IMR-90 (cell line): ENCODE measurements at regions not wholly inside any gene's neighbourhood (a gene's known extent, or its start where the extent isn't known, plus 50 kb on each side); places are given as distances from the start of the nearest gene placed in this dataset.

Source experiments
- ATAC-seq: fragments of 200-7000 bp; cut with Tn5 transposase; 2 replicates; pipeline ENCODE4 v1.9.1; 2020; ENCODE audit warnings: low read depth, mild to moderate bottlenecking, moderate library complexity
- BruUV-seq: library from RNA; stranded (reverse); fragments of 400-500 nt; replicated peaks from 2 replicates; lab custom pipeline; 2021; lab: Mats Ljungman, UMichigan
- CTCF ChIA-PET: fragments of 300-600 bp; formaldehyde crosslinking; extraction: SDS; loops from one replicate; lab custom pipeline; 2021; ENCODE audit warnings: antibody characterized with exemption; lab: Yijun Ruan, JAX
- POLR2A ChIA-PET: fragments of 300-600 bp; sonication (Branson Sonifier 250); formaldehyde crosslinking; loops from one replicate; lab custom pipeline; 2022; ENCODE audit warnings: antibody characterized with exemption; ENCODE audit not compliant: unreplicated experiment; lab: Charles Lee
- DNase-seq: peaks from one replicate; pipeline ENCODE4 v3.0.0; 2013
- H2AFZ ChIP-seq: replicated peaks from 2 replicates; pipeline ENCODE3; 2013; ENCODE audit warnings: low read length, mild to moderate bottlenecking; ENCODE audit not compliant: poor library complexity
- H2AK5ac ChIP-seq: 2 replicates; pipeline ENCODE4 v1.6.1; 2013; ENCODE audit warnings: low read depth, low read length, inconsistent platforms
- H2AK9ac ChIP-seq: replicated peaks from 2 replicates; pipeline ENCODE3; 2013; ENCODE audit warnings: mild to moderate bottlenecking, low read depth, low read length, moderate library complexity; ENCODE audit not compliant: poor library complexity
- H2BK120ac ChIP-seq: 2 replicates; pipeline ENCODE4 v1.6.1; 2013; ENCODE audit warnings: low read depth, low read length, inconsistent platforms
- H2BK15ac ChIP-seq: 3 replicates; pipeline ENCODE4 v1.6.1; 2013; ENCODE audit warnings: low read depth, low read length, inconsistent platforms
- H2BK20ac ChIP-seq: 2 replicates; pipeline ENCODE4 v1.6.1; 2013; ENCODE audit warnings: low read depth, mild to moderate bottlenecking, inconsistent platforms, low read length, moderate library complexity
- H2BK5ac ChIP-seq: 2 replicates; pipeline ENCODE4 v1.6.1; 2013; ENCODE audit warnings: mild to moderate bottlenecking, low read depth, low read length, inconsistent platforms; ENCODE audit not compliant: poor library complexity, severe bottlenecking
- H3K14ac ChIP-seq: replicated peaks from 2 replicates; pipeline ENCODE4 v1.6.1; 2013; ENCODE audit warnings: low read depth, low read length, inconsistent platforms
- H3K18ac ChIP-seq: 2 replicates; pipeline ENCODE4 v1.6.1; 2013; ENCODE audit warnings: low read depth, low read length, control low read depth
- H3K23ac ChIP-seq: 2 replicates; pipeline ENCODE4 v1.6.1; 2013; ENCODE audit warnings: low read depth, low read length, inconsistent platforms
- H3K27ac ChIP-seq: 2 replicates; pipeline ENCODE4 v1.5.1; 2013; ENCODE audit warnings: mild to moderate bottlenecking, control low read depth, low read length; ENCODE audit not compliant: insufficient read depth
- H3K27me3 ChIP-seq: 2 replicates; pipeline ENCODE4 v1.6.1; 2013; ENCODE audit warnings: low read length; ENCODE audit not compliant: control insufficient read depth, insufficient read depth
- H3K36me3 ChIP-seq: 2 replicates; pipeline ENCODE4 v1.6.1; 2013; ENCODE audit warnings: low read length, mixed read lengths; ENCODE audit not compliant: control insufficient read depth, insufficient read depth
- H3K4ac ChIP-seq: 2 replicates; pipeline ENCODE4 v1.6.1; 2013; ENCODE audit warnings: low read depth, low read length, inconsistent platforms
- H3K4me1 ChIP-seq: 2 replicates; pipeline ENCODE4 v1.6.1; 2013; ENCODE audit warnings: low read length, mixed read lengths; ENCODE audit not compliant: control insufficient read depth, insufficient read depth
- H3K4me2 ChIP-seq: 2 replicates; pipeline ENCODE4 v1.6.1; 2013; ENCODE audit warnings: low read depth, mild to moderate bottlenecking, control low read depth, low read length, moderate library complexity
- H3K4me3 ChIP-seq: 2 replicates; pipeline ENCODE4 v1.5.1; 2013; ENCODE audit warnings: low read depth, mild to moderate bottlenecking, control low read depth, low read length, moderate library complexity; ENCODE audit not compliant: insufficient read depth
- H3K56ac ChIP-seq: 2 replicates; pipeline ENCODE4 v1.6.1; 2013; ENCODE audit warnings: low read length, inconsistent platforms; ENCODE audit not compliant: insufficient read depth; ENCODE audit errors: extremely low read depth
- H3K79me1 ChIP-seq, 2 experiments: 2 replicates each; pipeline ENCODE4 v1.6.1; 2013; ENCODE audit warnings: low read length in 2 of 2, inconsistent platforms in 1 of 2, low read depth in 1 of 2
- H3K9ac ChIP-seq: 2 replicates; pipeline ENCODE4 v1.6.1; 2013; ENCODE audit warnings: low read depth, low read length, control low read depth
- H3K9me1 ChIP-seq: 2 replicates; pipeline ENCODE4 v1.6.1; 2013; ENCODE audit warnings: low read length, inconsistent platforms; ENCODE audit not compliant: insufficient read depth
- H3K9me3 ChIP-seq: 2 replicates; pipeline ENCODE4 v1.6.1; 2013; ENCODE audit warnings: low read length; ENCODE audit not compliant: control insufficient read depth, insufficient read depth
- H4K20me1 ChIP-seq: 2 replicates; pipeline ENCODE4 v1.6.1; 2013; ENCODE audit warnings: low read length, inconsistent platforms; ENCODE audit not compliant: insufficient read depth
- H4K5ac ChIP-seq: 2 replicates; pipeline ENCODE4 v1.6.1; 2013; ENCODE audit warnings: mild to moderate bottlenecking, low read depth, low read length, control low read depth
- H4K8ac ChIP-seq, 2 experiments: 2 replicates each; pipeline ENCODE4 v1.6.1; 2013; ENCODE audit warnings: low read depth in 2 of 2, low read length in 2 of 2, control low read depth in 1 of 2, inconsistent platforms in 1 of 2
- H4K91ac ChIP-seq: 2 replicates; pipeline ENCODE4 v1.6.1; 2013; ENCODE audit warnings: low read depth, low read length, inconsistent platforms; ENCODE audit not compliant: insufficient read depth
- BHLHE40 ChIP-seq: fragments of 150-350 bp; IDR thresholded peaks from 2 replicates; pipeline ENCODE4 v1.6.1; 2016; ENCODE audit warnings: mild to moderate bottlenecking, low read depth, low read length
- CHD1 ChIP-seq: IDR thresholded peaks from 2 replicates; pipeline ENCODE4 v1.6.1; 2012; ENCODE audit warnings: low read depth, low read length, improper control_type of control experiment
- MXI1 ChIP-seq: IDR thresholded peaks from 2 replicates; pipeline ENCODE4 v1.6.1; 2012; ENCODE audit warnings: low read depth, mild to moderate bottlenecking, low read length, moderate library complexity, borderline replicate concordance
- NFE2L2 ChIP-seq: fragments of 150-350 bp; IDR thresholded peaks from 2 replicates; pipeline ENCODE4 v1.6.1; 2016; ENCODE audit warnings: low read depth, mild to moderate bottlenecking, low read length
- RAD21 ChIP-seq: IDR thresholded peaks from 2 replicates; pipeline ENCODE4 v1.6.1; 2012; ENCODE audit warnings: low read length, improper control_type of control experiment
- WGBS, 2 experiments: methylation state at CpG; one replicate each; pipeline versions ENCODE4 v1.1.5 to v1.1.7; 2013; ENCODE audit warnings: missing lambda C conversion rate in 2 of 2; ENCODE audit not compliant: insufficient read length in 1 of 2; ENCODE audit errors: extremely low coverage in 2 of 2; 5-methylcytosine and 5-hydroxymethylcytosine counted together
- dilution Hi-C: fragments of 300-500 bp; cut with HindIII; formaldehyde crosslinking; loops from one replicate; pipeline ENCODE4 v1.14.3; 2018; ENCODE audit warnings: low sequenced_read_pairs; ENCODE audit not compliant: unreplicated experiment
- in situ Hi-C: fragments of 300-500 bp; cut with MboI; formaldehyde crosslinking; loops from 3 replicates; pipeline ENCODE4 v1.14.3; 2019; ENCODE audit warnings: low sequenced_read_pairs, inconsistent platforms, mixed read lengths
- intact Hi-C: fragments of 100-400 bp; cut with micrococcal nuclease; formaldehyde crosslinking; loops from 2 replicates; pipeline ENCODE4 v1.10.0; 2022
- TF ChIP-seq, protein P1 (sequence below): conservative IDR thresholded peaks from 2 replicates; pipeline ENCODE4 v1.5.1; 2012; ENCODE audit warnings: mild to moderate bottlenecking, low read depth, low read length, improper control_type of control experiment

DNA sequence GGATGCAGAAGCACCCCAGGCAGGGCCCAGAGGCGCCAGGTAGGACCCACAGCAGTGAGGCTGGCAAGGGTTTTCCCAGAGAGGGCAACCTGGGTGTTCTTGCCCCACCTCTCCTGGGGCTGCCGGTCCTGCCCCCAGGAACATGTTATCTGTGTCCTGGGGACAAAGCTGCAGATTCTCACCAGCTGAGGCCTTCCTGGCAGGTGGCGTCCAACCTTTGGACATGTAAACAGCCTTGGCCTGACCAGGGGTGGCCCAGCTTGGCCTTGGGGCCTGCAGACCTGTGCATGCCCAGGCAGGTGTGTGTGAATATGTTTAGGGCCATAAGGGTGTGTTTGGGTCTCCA lies 101.8 kb upstream of the LARP1 start (continued):
- TF ChIP-seq, protein P1, sequence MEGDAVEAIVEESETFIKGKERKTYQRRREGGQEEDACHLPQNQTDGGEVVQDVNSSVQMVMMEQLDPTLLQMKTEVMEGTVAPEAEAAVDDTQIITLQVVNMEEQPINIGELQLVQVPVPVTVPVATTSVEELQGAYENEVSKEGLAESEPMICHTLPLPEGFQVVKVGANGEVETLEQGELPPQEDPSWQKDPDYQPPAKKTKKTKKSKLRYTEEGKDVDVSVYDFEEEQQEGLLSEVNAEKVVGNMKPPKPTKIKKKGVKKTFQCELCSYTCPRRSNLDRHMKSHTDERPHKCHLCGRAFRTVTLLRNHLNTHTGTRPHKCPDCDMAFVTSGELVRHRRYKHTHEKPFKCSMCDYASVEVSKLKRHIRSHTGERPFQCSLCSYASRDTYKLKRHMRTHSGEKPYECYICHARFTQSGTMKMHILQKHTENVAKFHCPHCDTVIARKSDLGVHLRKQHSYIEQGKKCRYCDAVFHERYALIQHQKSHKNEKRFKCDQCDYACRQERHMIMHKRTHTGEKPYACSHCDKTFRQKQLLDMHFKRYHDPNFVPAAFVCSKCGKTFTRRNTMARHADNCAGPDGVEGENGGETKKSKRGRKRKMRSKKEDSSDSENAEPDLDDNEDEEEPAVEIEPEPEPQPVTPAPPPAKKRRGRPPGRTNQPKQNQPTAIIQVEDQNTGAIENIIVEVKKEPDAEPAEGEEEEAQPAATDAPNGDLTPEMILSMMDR, result no peak
- TF ChIP-seq NFE2L2 (no peak), CHD1 (no peak), BHLHE40 (no peak)

DNA sequence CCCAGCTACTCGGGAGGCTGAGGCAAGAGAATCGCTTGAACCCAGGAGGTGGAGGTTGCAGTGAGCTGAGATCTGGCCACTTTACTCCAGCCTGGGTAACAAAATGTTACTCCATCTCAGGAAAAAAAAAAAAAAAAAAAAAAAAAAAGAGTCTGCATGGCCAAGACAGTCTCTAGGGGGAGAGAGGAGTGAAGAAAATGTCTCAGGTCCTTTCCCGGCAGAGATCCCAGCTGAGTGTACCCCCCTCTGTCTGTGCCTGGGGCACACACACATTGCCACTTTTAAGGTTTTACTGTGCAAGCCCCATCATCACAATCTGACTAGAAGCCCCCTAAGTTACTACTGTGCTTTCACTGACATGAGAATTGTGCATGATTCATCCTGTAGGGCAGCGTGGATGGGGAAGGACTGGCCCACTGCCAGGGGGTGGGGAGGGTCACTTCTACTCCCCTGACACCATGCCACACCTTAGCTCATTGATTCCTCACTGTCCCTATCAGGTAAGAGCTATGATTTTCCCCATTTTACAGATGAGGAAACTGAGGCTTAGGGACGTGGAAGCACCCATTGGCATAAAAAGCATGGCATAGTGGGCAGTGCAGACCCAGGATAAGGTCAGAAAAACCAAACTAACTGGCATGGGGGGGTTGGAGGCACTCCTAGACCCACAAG lies 102.3 kb upstream of the LARP1 start:
- H3K4me3 ChIP-seq, result no peak overlapping the region
- in situ Hi-C loops, result no loop called here
- no peaks in the 10 kb centered on the region for H4K20me1 ChIP-seq
- no peak for ATAC-seq
- no peak overlapping the region for H2BK15ac ChIP-seq
- H2AK9ac ChIP-seq, result no peak overlapping the region
- no peak overlapping the region for H3K23ac ChIP-seq
- no peak overlapping the region for H3K4ac ChIP-seq
- no peak for DNase-seq
- no peaks in the 10 kb centered on the region for H3K36me3 ChIP-seq
- H3K4me1 ChIP-seq, result peaks cover 4% of the 10 kb centered on the region; the same call in 1 of the 2 replicates
- no peak overlapping the region for H4K91ac ChIP-seq
- H3K14ac ChIP-seq, result no peak overlapping the region
- no peak overlapping the region for H3K56ac ChIP-seq
- dilution Hi-C loops, result no loop called here
- BruUV-seq, result no TSS peak
- no peak overlapping the region for H4K5ac ChIP-seq
- POLR2A ChIA-PET, result no interaction called here
- H3K9me1 ChIP-seq, result no peaks in the 10 kb centered on the region
- no peak overlapping the region for H2BK20ac ChIP-seq
- no peak overlapping the region for H4K8ac ChIP-seq
- H3K18ac ChIP-seq, result no peak overlapping the region
- no peaks in the 10 kb centered on the region for H3K9me3 ChIP-seq
- no peaks in the 10 kb centered on the region; the same call in 1 of the 2 replicates for H3K27me3 ChIP-seq
- no peak overlapping the region for H3K9ac ChIP-seq
- no peak overlapping the region for H2BK120ac ChIP-seq
- no peaks in the 10 kb centered on the region for H3K79me1 ChIP-seq
- intact Hi-C loops, result loop anchor here (5.0 kb wide), 1 partner anchor 269 kb away; no protein-coding TSS in a partner anchor
- H2AK5ac ChIP-seq, result no peak overlapping the region
- no peak overlapping the region for H3K4me2 ChIP-seq
- no peak overlapping the region for H2BK5ac ChIP-seq
- CTCF ChIA-PET, result interaction anchor here (0.9 kb wide), 1 partner anchor 151 kb away, joined by 3 read pairs; no protein-coding TSS in a partner anchor
- WGBS, 2 experiments, result no CpG with 5 or more reads among the region's 5 CpGs
- H3K27ac ChIP-seq, result no peak overlapping the region
- H2AFZ ChIP-seq, result no peak overlapping the region
- TF ChIP-seq CHD1 (no peak), RAD21 (peak; percentile 4; the same call in 1 of the 2 replicates), MXI1 (no peak)
